HepG2 (cell line): ENCODE measurements at regions not wholly inside any gene's neighbourhood (a gene's known extent, or its start where the extent isn't known, plus 50 kb on each side); places are given as distances from the start of the nearest gene placed in this dataset.

Source experiments
- ATAC-seq: fragments of 200-7000 bp; cut with Tn5 transposase; 3 replicates; pipeline ENCODE4 v1.9.1; 2020; ENCODE audit warnings: mild to moderate bottlenecking, moderate library complexity
- BruUV-seq: library from RNA; stranded (reverse); fragments of 400-500 nt; replicated peaks from 2 replicates; lab custom pipeline; 2021; lab: Mats Ljungman, UMichigan
- CTCF ChIA-PET: fragments of 300-600 bp; formaldehyde crosslinking; extraction: SDS; loops from one replicate; lab custom pipeline; 2021; ENCODE audit warnings: low total read pairs, inconsistent platforms, low intra/inter-chr PET ratio; lab: Yijun Ruan, JAX
- POLR2A ChIA-PET: fragments of 350-600 bp; sonication (Branson Sonifier 250); formaldehyde crosslinking; loops from one replicate; lab custom pipeline; 2020; ENCODE audit warnings: antibody characterized with exemption, inconsistent platforms; lab: Yijun Ruan, JAX
- DNase-seq: peaks from one replicate; pipeline ENCODE4 v3.0.0-alpha.2; 2015; ENCODE audit warnings: low spot score
- FAIRE-seq: peaks from 3 replicates; lab custom pipeline; 2011; peaks lifted over from hg19 to GRCh38; lab: Jason Lieb, UNC
- H2AFZ ChIP-seq: one replicate; pipeline ENCODE4 v1.6.1; 2011; ENCODE audit warnings: low read length, inconsistent platforms
- H3K27ac ChIP-seq: fragments of 300-600 bp; 3 replicates; pipeline ENCODE4 v1.8.0; 2011; ENCODE audit warnings: mixed run types, mild to moderate bottlenecking, mixed read lengths, low read length, inconsistent platforms; ENCODE audit not compliant: insufficient read depth; ENCODE audit errors: extremely low read length
- H3K27me3 ChIP-seq, 2 experiments: fragments of 200-600 bp in 1 of 2; 2 replicates in 1 of 2; 3 replicates in 1 of 2; pipeline versions ENCODE4 v1.6.0 to v1.8.0; 2011; ENCODE audit warnings: low read length in 2 of 2, mild to moderate bottlenecking in 2 of 2, moderate library complexity in 2 of 2, inconsistent platforms in 1 of 2; ENCODE audit not compliant: insufficient read depth in 2 of 2, control insufficient read depth in 1 of 2
- H3K36me3 ChIP-seq, 2 experiments: fragments of 200-600 bp in 1 of 2; replicated peaks in 1 of 2; 2 replicates in 1 of 2; 3 replicates in 1 of 2; pipeline versions ENCODE4 v1.5.1 to v1.8.0; 2011; ENCODE audit warnings: low read length in 2 of 2, inconsistent platforms in 1 of 2; ENCODE audit not compliant: insufficient read depth in 2 of 2, control insufficient read depth in 1 of 2
- H3K4me1 ChIP-seq: 2 replicates; pipeline ENCODE4 v1.5.1; 2012; ENCODE audit warnings: low read length, inconsistent platforms; ENCODE audit not compliant: insufficient read depth
- H3K4me2 ChIP-seq: 2 replicates; pipeline ENCODE4 v1.6.0; 2011; ENCODE audit warnings: low read depth, low read length, inconsistent platforms
- H3K4me3 ChIP-seq, 3 experiments: fragments of 200-600 bp in 1 of 3; sonication (generic), shearing (Covaris generic) in 1 of 3; replicated peaks in 1 of 3; 2 replicates each; pipeline ENCODE4 v1.5.1; 2011 to 2016; ENCODE audit warnings: low read length in 3 of 3, inconsistent platforms in 2 of 3, low read depth in 2 of 3, mild to moderate bottlenecking in 2 of 3, control low read depth in 1 of 3, mixed read lengths in 1 of 3; ENCODE audit not compliant: insufficient read depth in 1 of 3
- H3K79me2 ChIP-seq: one replicate; pipeline ENCODE4 v1.6.1; 2011; ENCODE audit warnings: low read length, inconsistent platforms; ENCODE audit not compliant: insufficient read depth
- H3K9ac ChIP-seq: 2 replicates; pipeline ENCODE4 v1.6.0; 2011; ENCODE audit warnings: mild to moderate bottlenecking, low read depth, low read length, inconsistent platforms; ENCODE audit not compliant: insufficient read depth
- H3K9me3 ChIP-seq: 2 replicates; pipeline ENCODE4 v1.5.1; 2012; ENCODE audit warnings: mild to moderate bottlenecking, low read length
- H4K20me1 ChIP-seq: 2 replicates; pipeline ENCODE4 v1.6.0; 2011; ENCODE audit warnings: inconsistent platforms, mild to moderate bottlenecking, low read length, moderate library complexity; ENCODE audit not compliant: insufficient read depth
- ADNP ChIP-seq: sonication (generic); formaldehyde crosslinking; IDR thresholded peaks from 2 replicates; pipeline ENCODE4 v1.4.0; 2020; ENCODE audit warnings: missing genetic modification reagents
- CCAR2 ChIP-seq: fragments of 200-400 bp; formaldehyde crosslinking; optimal IDR thresholded peaks from 2 replicates; pipeline ENCODE3; 2018; ENCODE audit warnings: low read depth, mild to moderate bottlenecking, low read length, moderate library complexity
- MIXL1 ChIP-seq: IDR thresholded peaks from 2 replicates; pipeline ENCODE4 v1.6.1; 2016
- MZF1 ChIP-seq: sonication (generic); formaldehyde crosslinking; IDR thresholded peaks from 2 replicates; pipeline ENCODE4 v1.8.1; 2023; ENCODE audit warnings: mild to moderate bottlenecking, missing genetic modification reagents, borderline replicate concordance
- NCOA5 ChIP-seq: sonication (generic); formaldehyde crosslinking; IDR thresholded peaks from 2 replicates; pipeline ENCODE4 v1.4.0; 2020; ENCODE audit warnings: missing genetic modification reagents
- REPIN1 ChIP-seq: sonication (generic); formaldehyde crosslinking; IDR thresholded peaks from 2 replicates; pipeline ENCODE4 v1.8.0; 2022; ENCODE audit warnings: missing genetic modification reagents, low read depth, mild to moderate bottlenecking, borderline replicate concordance
- ZBTB7B ChIP-seq: sonication (generic); formaldehyde crosslinking; IDR thresholded peaks from 2 replicates; pipeline ENCODE4 v1.4.0; 2020; ENCODE audit warnings: missing genetic modification reagents
- ZNF510 ChIP-seq: sonication (generic); formaldehyde crosslinking; IDR thresholded peaks from 2 replicates; pipeline ENCODE4 v1.4.0; 2020; ENCODE audit warnings: low read depth, mild to moderate bottlenecking, missing genetic modification reagents
- ZNF605 ChIP-seq: sonication (generic); formaldehyde crosslinking; IDR thresholded peaks from 2 replicates; pipeline ENCODE4 v1.8.0; 2022; ENCODE audit warnings: mild to moderate bottlenecking, missing genetic modification reagents
- WGBS: methylation state at CpG from one replicate; pipeline ENCODE4 v1.1.6; 2017; ENCODE audit warnings: low lambda C conversion rate; 5-methylcytosine and 5-hydroxymethylcytosine counted together
- in situ Hi-C: cut with HindIII; loops from 2 replicates; pipeline ENCODE4 v1.10.0; 2017; ENCODE audit warnings: low pct_unique_long_range_greater_than_20kb; ENCODE audit not compliant: extremely low pct_ligation_motif_present
- intact Hi-C: fragments of 100-400 bp; cut with micrococcal nuclease; formaldehyde crosslinking; loops from one replicate; pipeline ENCODE4 v1.10.0; 2022; ENCODE audit not compliant: unreplicated experiment
- TF ChIP-seq, protein P1 (sequence below): sonication (generic); formaldehyde crosslinking; IDR thresholded peaks from 2 replicates; pipeline ENCODE4 v1.5.0; 2020; ENCODE audit warnings: mild to moderate bottlenecking, missing genetic modification reagents, borderline replicate concordance
- TF ChIP-seq, protein P2 (sequence below): IDR thresholded peaks from 2 replicates; pipeline ENCODE4 v1.6.1; 2016

DNA sequence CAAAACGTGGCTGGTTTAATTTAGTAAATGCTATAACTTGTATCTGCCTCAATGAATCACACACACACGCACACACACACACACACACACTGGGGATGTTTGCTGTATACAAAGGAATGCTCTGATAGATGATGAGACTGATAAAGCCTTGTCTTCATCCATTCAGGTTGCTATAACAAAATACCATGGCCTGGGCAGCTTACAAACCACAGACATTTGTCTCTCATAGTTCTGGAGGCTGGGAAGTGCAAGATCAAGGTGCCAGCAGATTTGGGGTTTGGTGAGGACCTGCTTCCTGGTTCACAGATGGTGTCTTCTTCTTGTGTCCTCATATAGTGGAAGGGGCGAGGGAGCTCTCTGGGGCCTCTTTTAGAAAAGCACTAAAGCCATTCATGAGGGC, 149.5 kb upstream of the HDAC4 start:
- Histone ChIP-seq H3K9ac (no peak overlapping the region), H3K4me1 (no peaks in the 10 kb centered on the region), H4K20me1 (no peaks in the 10 kb centered on the region), H2AFZ (no peak overlapping the region), H3K4me3 (no peak overlapping the region), H3K27ac (no peak overlapping the region), H3K27me3 (peaks cover 10 to 73% of the 10 kb centered on the region in 2 experiments; a peak in 4 of 5 replicates), H3K9me3 (no peaks in the 10 kb centered on the region), H3K4me2 (no peak overlapping the region), H3K36me3 (no peaks in the 10 kb centered on the region), H3K79me2 (no peaks in the 10 kb centered on the region)
- ATAC-seq (no peak), DNase-seq (no peak), FAIRE-seq (no peak)
- TF ChIP-seq ZNF605 (CRISPR knock-in tag) (no peak), CCAR2 (no peak)
- TF ChIP-seq, protein P1, sequence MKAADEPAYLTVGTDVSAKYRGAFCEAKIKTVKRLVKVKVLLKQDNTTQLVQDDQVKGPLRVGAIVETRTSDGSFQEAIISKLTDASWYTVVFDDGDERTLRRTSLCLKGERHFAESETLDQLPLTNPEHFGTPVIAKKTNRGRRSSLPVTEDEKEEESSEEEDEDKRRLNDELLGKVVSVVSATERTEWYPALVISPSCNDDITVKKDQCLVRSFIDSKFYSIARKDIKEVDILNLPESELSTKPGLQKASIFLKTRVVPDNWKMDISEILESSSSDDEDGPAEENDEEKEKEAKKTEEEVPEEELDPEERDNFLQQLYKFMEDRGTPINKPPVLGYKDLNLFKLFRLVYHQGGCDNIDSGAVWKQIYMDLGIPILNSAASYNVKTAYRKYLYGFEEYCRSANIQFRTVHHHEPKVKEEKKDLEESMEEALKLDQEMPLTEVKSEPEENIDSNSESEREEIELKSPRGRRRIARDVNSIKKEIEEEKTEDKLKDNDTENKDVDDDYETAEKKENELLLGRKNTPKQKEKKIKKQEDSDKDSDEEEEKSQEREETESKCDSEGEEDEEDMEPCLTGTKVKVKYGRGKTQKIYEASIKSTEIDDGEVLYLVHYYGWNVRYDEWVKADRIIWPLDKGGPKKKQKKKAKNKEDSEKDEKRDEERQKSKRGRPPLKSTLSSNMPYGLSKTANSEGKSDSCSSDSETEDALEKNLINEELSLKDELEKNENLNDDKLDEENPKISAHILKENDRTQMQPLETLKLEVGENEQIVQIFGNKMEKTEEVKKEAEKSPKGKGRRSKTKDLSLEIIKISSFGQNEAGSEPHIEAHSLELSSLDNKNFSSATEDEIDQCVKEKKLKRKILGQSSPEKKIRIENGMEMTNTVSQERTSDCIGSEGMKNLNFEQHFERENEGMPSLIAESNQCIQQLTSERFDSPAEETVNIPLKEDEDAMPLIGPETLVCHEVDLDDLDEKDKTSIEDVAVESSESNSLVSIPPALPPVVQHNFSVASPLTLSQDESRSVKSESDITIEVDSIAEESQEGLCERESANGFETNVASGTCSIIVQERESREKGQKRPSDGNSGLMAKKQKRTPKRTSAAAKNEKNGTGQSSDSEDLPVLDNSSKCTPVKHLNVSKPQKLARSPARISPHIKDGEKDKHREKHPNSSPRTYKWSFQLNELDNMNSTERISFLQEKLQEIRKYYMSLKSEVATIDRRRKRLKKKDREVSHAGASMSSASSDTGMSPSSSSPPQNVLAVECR (CRISPR knock-in tag) = no peak
- no TSS peak for BruUV-seq
- ChIA-PET POLR2A (no interaction called here), CTCF (no interaction called here)
- intact Hi-C loops (no loop called here), in situ Hi-C loops (no loop called here)
- 0% methylated on average over 3 of the region's 3 CpGs for WGBS

DNA sequence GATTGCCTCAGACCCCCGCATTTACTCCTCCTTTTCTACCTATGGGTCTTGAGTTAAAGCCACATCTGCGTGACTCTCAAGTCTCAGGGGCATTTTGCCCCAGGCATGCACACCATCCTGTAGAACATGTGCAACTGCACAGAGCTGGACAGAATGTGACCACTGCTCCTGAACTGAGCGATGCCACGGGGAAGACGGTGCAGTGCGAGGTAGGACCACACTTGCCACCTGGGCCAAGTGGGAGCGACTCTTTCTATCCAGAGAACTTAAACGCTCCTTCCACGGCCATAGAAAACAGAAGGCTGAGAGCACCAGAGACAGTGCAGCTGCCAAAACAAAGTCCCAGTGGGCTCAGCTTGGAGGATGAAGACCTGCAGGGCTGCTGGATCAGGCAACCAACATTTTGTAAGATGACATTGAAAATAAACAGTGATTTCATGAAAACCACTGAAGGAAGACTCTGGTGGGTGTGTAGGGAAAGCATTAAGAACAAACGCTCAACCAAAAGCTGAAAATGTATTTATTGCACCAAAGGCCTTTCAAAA, 149.0 kb upstream of the HDAC4 start:
- POLR2A ChIA-PET = no interaction called here
- CTCF ChIA-PET = interaction anchor here (1.3 kb wide), 1 partner anchor 10 kb away, joined by 3 read pairs; no protein-coding TSS in a partner anchor
- TF ChIP-seq ZNF510 (CRISPR knock-in tag) (no peak), MIXL1 (CRISPR knock-in tag) (no peak), ADNP (CRISPR knock-in tag) (no peak), ZBTB7B (CRISPR knock-in tag) (no peak), REPIN1 (CRISPR knock-in tag) (no peak), MZF1 (CRISPR knock-in tag) (no peak), NCOA5 (CRISPR knock-in tag) (no peak)
- TF ChIP-seq, protein P2, sequence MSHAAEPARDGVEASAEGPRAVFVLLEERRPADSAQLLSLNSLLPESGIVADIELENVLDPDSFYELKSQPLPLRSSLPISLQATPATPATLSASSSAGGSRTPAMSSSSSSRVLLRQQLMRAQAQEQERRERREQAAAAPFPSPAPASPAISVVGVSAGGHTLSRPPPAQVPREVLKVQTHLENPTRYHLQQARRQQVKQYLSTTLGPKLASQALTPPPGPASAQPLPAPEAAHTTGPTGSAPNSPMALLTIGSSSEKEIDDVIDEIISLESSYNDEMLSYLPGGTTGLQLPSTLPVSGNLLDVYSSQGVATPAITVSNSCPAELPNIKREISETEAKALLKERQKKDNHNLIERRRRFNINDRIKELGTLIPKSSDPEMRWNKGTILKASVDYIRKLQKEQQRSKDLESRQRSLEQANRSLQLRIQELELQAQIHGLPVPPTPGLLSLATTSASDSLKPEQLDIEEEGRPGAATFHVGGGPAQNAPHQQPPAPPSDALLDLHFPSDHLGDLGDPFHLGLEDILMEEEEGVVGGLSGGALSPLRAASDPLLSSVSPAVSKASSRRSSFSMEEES (CRISPR knock-in tag) = no peak

More for the DNA sequence above, 149.0 kb upstream of the HDAC4 start:
- H3K9me3 ChIP-seq = no peaks in the 10 kb centered on the region
- no TSS peak for BruUV-seq
- H3K36me3 ChIP-seq = no peaks in the 10 kb centered on the region
- H3K4me2 ChIP-seq = no peak overlapping the region
- in situ Hi-C loops = no loop called here
- H3K4me3 ChIP-seq = no peak overlapping the region
- no peak overlapping the region for H3K27ac ChIP-seq
- H3K4me1 ChIP-seq = no peaks in the 10 kb centered on the region
- FAIRE-seq (no peak), DNase-seq (no peak), ATAC-seq (no peak)
- H3K79me2 ChIP-seq = no peaks in the 10 kb centered on the region
- no peak overlapping the region for H3K9ac ChIP-seq
- WGBS = 49% methylated on average over 10 of the region's 10 CpGs
- peaks cover 10 to 67% of the 10 kb centered on the region in 2 experiments; a peak in 4 of 5 replicates for H3K27me3 ChIP-seq
- H2AFZ ChIP-seq = no peak overlapping the region
- intact Hi-C loops = no loop called here
- H4K20me1 ChIP-seq = no peaks in the 10 kb centered on the region
